Neuronal stem cell (in vitro differentiated cells): ENCODE measurements at regions not wholly inside any gene's neighbourhood (a gene's known extent, or its start where the extent isn't known, plus 50 kb on each side); places are given as distances from the start of the nearest gene placed in this dataset.

Experiments
- DNase-seq: peaks from one replicate; pipeline ENCODE4 v3.0.0-alpha.2; 2013; ENCODE audit warnings: low spot score
- H2AFZ ChIP-seq: one replicate; pipeline ENCODE4 v1.6.1; 2013; ENCODE audit warnings: mild to moderate bottlenecking, low read length, inconsistent platforms
- H2AK5ac ChIP-seq: 2 replicates; pipeline ENCODE4 v1.6.1; 2013; ENCODE audit warnings: low read depth, mild to moderate bottlenecking, inconsistent platforms, low read length, moderate library complexity, mixed read lengths
- H2BK120ac ChIP-seq: 2 replicates; pipeline ENCODE4 v1.6.1; 2013; ENCODE audit warnings: low read depth, mild to moderate bottlenecking, inconsistent platforms, low read length, moderate library complexity, mixed read lengths
- H2BK12ac ChIP-seq: one replicate; pipeline ENCODE4 v1.6.1; 2013; ENCODE audit warnings: low read length, inconsistent platforms
- H2BK15ac ChIP-seq: 2 replicates; pipeline ENCODE4 v1.6.1; 2013; ENCODE audit warnings: mild to moderate bottlenecking, low read length, inconsistent platforms, mixed read lengths
- H2BK5ac ChIP-seq: one replicate; pipeline ENCODE4 v1.6.1; 2013; ENCODE audit warnings: inconsistent platforms, mild to moderate bottlenecking, low read length, moderate library complexity
- H3K14ac ChIP-seq: one replicate; pipeline ENCODE4 v1.6.1; 2013; ENCODE audit warnings: low read length, inconsistent platforms
- H3K18ac ChIP-seq: 2 replicates; pipeline ENCODE4 v1.6.1; 2013; ENCODE audit warnings: low read length, inconsistent platforms
- H3K23ac ChIP-seq: 2 replicates; pipeline ENCODE4 v1.6.1; 2013; ENCODE audit warnings: low read depth, mild to moderate bottlenecking, mixed read lengths, low read length, inconsistent platforms; ENCODE audit not compliant: poor library complexity
- H3K27ac ChIP-seq: replicated peaks from 3 replicates; pipeline ENCODE4 v1.5.1; 2013; ENCODE audit warnings: low read length, inconsistent platforms
- H3K27me3 ChIP-seq, 3 experiments: 2 replicates each; pipeline ENCODE4 v1.6.1; 2013; ENCODE audit warnings: low read length in 3 of 3, mild to moderate bottlenecking in 2 of 3, inconsistent platforms in 1 of 3, low read depth in 1 of 3, mixed read lengths in 1 of 3, moderate library complexity in 1 of 3; ENCODE audit not compliant: control insufficient read depth in 3 of 3, insufficient read depth in 3 of 3
- H3K36me3 ChIP-seq, 2 donors: replicated peaks in 1 of 2; 2 replicates each; pipeline ENCODE4 v1.6.1; 2013; ENCODE audit warnings: low read length in 2 of 2; ENCODE audit not compliant: control insufficient read depth in 2 of 2, insufficient read depth in 2 of 2
- H3K4ac ChIP-seq: 2 replicates; pipeline ENCODE4 v1.6.1; 2013; ENCODE audit warnings: inconsistent platforms, mild to moderate bottlenecking, low read length, moderate library complexity
- H3K4me1 ChIP-seq, 2 donors: 1 replicate in 1 of 2; 2 replicates in 1 of 2; pipeline ENCODE4 v1.6.1; 2013; ENCODE audit warnings: low read length in 2 of 2, low read depth in 1 of 2; ENCODE audit not compliant: control insufficient read depth in 2 of 2, insufficient read depth in 1 of 2
- H3K4me2 ChIP-seq: one replicate; pipeline ENCODE4 v1.6.1; 2013; ENCODE audit warnings: mild to moderate bottlenecking, low read length, inconsistent platforms; ENCODE audit not compliant: insufficient read depth, poor library complexity, severe bottlenecking
- H3K4me3 ChIP-seq, 2 donors: 2 replicates each; pipeline ENCODE4 v1.5.1; 2013; ENCODE audit warnings: low read length in 2 of 2, mild to moderate bottlenecking in 2 of 2, inconsistent platforms in 1 of 2, moderate library complexity in 1 of 2
- H3K79me1 ChIP-seq: one replicate; pipeline ENCODE4 v1.6.1; 2013; ENCODE audit warnings: low read depth, mild to moderate bottlenecking, inconsistent platforms, low read length, moderate library complexity
- H3K9ac ChIP-seq: one replicate; pipeline ENCODE4 v1.6.1; 2013; ENCODE audit warnings: mild to moderate bottlenecking, low read depth, low read length, inconsistent platforms; ENCODE audit not compliant: poor library complexity
- H3K9me3 ChIP-seq, 2 donors: replicated peaks in 1 of 2; 2 replicates each; pipeline versions ENCODE3 to v1.6.1; 2013; ENCODE audit warnings: low read length in 2 of 2, mild to moderate bottlenecking in 2 of 2, inconsistent platforms in 1 of 2, low read depth in 1 of 2, mixed read lengths in 1 of 2, moderate library complexity in 1 of 2; ENCODE audit not compliant: control insufficient read depth in 2 of 2, insufficient read depth in 1 of 2
- H4K8ac ChIP-seq: one replicate; pipeline ENCODE4 v1.6.1; 2013; ENCODE audit warnings: low read depth, mild to moderate bottlenecking, inconsistent platforms, low read length, moderate library complexity
- H4K91ac ChIP-seq: one replicate; pipeline ENCODE4 v1.6.1; 2013; ENCODE audit warnings: low read length, low read depth, mild to moderate bottlenecking, inconsistent platforms; ENCODE audit not compliant: poor library complexity
- WGBS, 2 donors: extraction: QIAGEN DNeasy Blood & Tissue Kit; methylation state at CpG; one replicate each; pipeline ENCODE4 v1.1.7; 2013; ENCODE audit warnings: missing lambda C conversion rate in 2 of 2, mixed read lengths in 1 of 2; ENCODE audit not compliant: insufficient read length in 2 of 2, insufficient replicate concordance in 1 of 2; ENCODE audit errors: extremely low coverage in 2 of 2; 5-methylcytosine and 5-hydroxymethylcytosine counted together

DNA sequence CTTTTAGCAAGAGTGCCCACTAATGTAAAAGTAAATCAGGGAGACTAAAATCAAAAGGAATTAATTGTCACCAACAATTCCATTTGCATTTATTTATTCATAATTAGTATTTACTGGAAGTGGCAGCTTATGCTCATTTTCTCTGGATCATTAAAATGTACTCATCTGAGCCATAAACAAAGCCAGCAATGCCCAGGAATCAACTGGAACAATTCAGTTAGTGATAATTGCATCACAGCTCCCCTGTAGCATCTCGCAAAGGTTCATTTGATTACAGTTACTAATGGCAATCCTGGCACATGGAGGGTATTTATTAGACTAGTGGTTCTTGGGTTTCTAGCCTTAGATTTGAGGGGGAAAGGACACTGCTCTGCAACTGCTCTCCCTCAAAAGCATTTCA, 92.7 kb upstream of the C1orf21 start:
- H3K79me1 ChIP-seq: no peaks in the 10 kb centered on the region
- peaks cover 0 to 12% of the 10 kb centered on the region in 2 donors for H3K4me1 ChIP-seq
- no peak overlapping the region for H2AFZ ChIP-seq
- H3K27ac ChIP-seq: no peak overlapping the region
- no peak overlapping the region for H3K9ac ChIP-seq
- H3K4ac ChIP-seq: no peak overlapping the region
- H2BK120ac ChIP-seq: no peak overlapping the region
- H2AK5ac ChIP-seq: no peak overlapping the region
- H3K4me3 ChIP-seq: no peak overlapping the region
- H3K27me3 ChIP-seq: peaks cover 0 to 11% (median 0%) of the 10 kb centered on the region in 3 experiments
- WGBS, 2 donors: no CpG with 5 or more reads among the region's 1 CpG
- no peak overlapping the region for H3K4me2 ChIP-seq
- no peak overlapping the region for H2BK12ac ChIP-seq
- H3K36me3 ChIP-seq: peaks cover 0 to 1% of the 10 kb centered on the region in 2 donors
- H4K8ac ChIP-seq: no peak overlapping the region
- no peak overlapping the region for H2BK5ac ChIP-seq
- no peak overlapping the region for H3K14ac ChIP-seq
- H3K18ac ChIP-seq: no peak overlapping the region
- no peak overlapping the region for H2BK15ac ChIP-seq
- no peak overlapping the region for H3K23ac ChIP-seq
- no peak for DNase-seq
- no peak overlapping the region for H4K91ac ChIP-seq
- peaks cover 12 to 19% of the 10 kb centered on the region in 2 donors for H3K9me3 ChIP-seq

DNA sequence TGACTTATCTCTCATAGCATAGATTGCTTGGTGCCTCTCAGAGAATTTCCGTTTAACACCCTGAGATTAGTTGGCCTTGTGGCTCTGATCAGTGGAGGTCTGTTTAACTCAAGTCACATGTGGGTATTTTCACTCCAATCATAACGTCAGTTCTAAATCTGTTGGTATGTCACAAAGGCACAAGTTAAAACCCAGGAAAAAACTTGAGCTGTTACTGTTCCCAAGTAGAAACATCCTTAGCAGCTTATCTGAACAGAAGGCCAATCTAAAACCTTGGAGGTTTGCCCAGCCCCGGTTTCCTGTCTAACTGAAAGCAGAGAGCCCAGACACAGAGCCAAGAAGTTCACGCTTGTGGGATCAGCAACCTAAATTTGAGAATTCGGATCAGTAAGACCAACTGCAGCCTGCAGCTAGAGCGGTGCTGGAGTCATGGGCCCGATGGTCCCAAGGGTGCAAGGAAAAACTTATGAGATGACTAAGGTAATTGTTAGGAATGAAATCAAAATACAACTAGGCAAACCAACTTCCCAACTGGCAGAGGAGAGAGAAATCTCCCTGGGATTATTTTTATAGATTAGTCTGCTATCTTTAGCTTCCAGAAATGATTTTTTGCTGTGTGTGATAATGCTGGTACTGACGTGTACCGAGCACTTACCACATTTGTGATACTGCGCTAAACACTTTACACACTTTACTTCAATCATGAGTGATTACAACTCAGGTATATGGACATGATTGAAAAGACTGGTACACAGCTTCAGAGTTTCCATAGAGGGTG, 90.2 kb upstream of the C1orf21 start:
- no peak for DNase-seq
- H3K4me3 ChIP-seq: no peak overlapping the region
- H3K27ac ChIP-seq: no peak overlapping the region
- no peak overlapping the region for H2BK120ac ChIP-seq
- no peak overlapping the region for H3K14ac ChIP-seq
- no peak overlapping the region for H2BK5ac ChIP-seq
- WGBS, 2 donors: no CpG with 5 or more reads among the region's 10 CpGs
- H3K4me2 ChIP-seq: no peak overlapping the region
- no peak overlapping the region for H3K9ac ChIP-seq
- no peak overlapping the region for H2AFZ ChIP-seq
- no peak overlapping the region for H3K18ac ChIP-seq
- no peak overlapping the region for H2BK12ac ChIP-seq
- H3K36me3 ChIP-seq: peaks cover 0 to 1% of the 10 kb centered on the region in 2 donors
- H3K23ac ChIP-seq: no peak overlapping the region
- no peak overlapping the region for H2AK5ac ChIP-seq
- H2BK15ac ChIP-seq: no peak overlapping the region
- H3K9me3 ChIP-seq: peaks cover 0 to 5% of the 10 kb centered on the region in 2 donors
- H4K91ac ChIP-seq: no peak overlapping the region
- H3K4me1 ChIP-seq: peaks cover 0 to 15% of the 10 kb centered on the region in 2 donors
- H3K4ac ChIP-seq: no peak overlapping the region
- peaks cover 0 to 11% (median 0%) of the 10 kb centered on the region in 3 experiments for H3K27me3 ChIP-seq
- no peak overlapping the region for H4K8ac ChIP-seq
- H3K79me1 ChIP-seq: no peaks in the 10 kb centered on the region

DNA sequence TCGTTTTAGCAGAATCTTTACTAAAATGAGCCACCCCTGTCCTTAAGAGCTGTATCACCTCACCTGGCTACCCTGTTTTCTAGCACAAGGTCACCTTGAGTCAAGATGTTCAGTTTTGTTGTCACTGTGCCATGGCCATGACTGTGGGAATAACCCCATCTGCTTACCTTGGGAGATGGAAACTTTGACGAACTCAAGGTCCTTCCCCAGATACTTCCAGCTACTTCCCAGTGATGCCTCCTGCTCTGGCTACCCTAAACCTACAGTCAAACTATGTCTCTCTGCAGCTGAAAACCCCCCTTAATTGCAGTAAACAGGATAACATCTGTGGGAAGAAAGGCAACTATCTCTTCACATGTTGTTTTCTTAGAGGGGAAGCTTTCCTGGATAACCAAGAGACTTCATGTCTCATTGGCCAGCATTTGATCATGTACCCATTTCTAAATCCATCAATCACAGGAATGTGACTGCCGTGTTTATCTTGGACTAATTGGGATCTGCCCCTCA, 89.5 kb upstream of the C1orf21 start:
- Histone ChIP-seq H3K23ac (no peak overlapping the region), H3K4me1 (peaks cover 0 to 13% of the 10 kb centered on the region in 2 donors), H3K4me2 (no peak overlapping the region), H3K27me3 (peaks cover 0 to 11% (median 0%) of the 10 kb centered on the region in 3 experiments), H3K9ac (no peak overlapping the region), H3K79me1 (no peaks in the 10 kb centered on the region), H3K18ac (no peak overlapping the region), H2AFZ (no peak overlapping the region), H3K4me3 (no peak overlapping the region), H2BK5ac (no peak overlapping the region), H3K14ac (no peak overlapping the region), H4K8ac (no peak overlapping the region), H3K27ac (no peak overlapping the region), H2BK12ac (no peak overlapping the region), H3K36me3 (no peaks in the 10 kb centered on the region), H2BK120ac (no peak overlapping the region), H3K4ac (no peak overlapping the region), H2BK15ac (no peak overlapping the region), H3K9me3 (peaks cover 0 to 2% of the 10 kb centered on the region in 2 donors), H4K91ac (no peak overlapping the region), H2AK5ac (no peak overlapping the region)
- DNase-seq: no peak
- WGBS, 2 donors: no CpG with 5 or more reads among the region's 3 CpGs
